NK-92 (cell line): ENCODE measurements at regions not wholly inside any gene's neighbourhood (a gene's known extent, or its start where the extent isn't known, plus 50 kb on each side); places are given as distances from the start of the nearest gene placed in this dataset.
"Not testable (repeated sequence)": the region's sequence is repeated elsewhere in the genome, so short reads cannot be mapped to it uniquely, and the experiment has no call there.

Experiments
- DNase-seq: peaks from one replicate; lab custom pipeline; 2025; ENCODE audit not compliant: unreplicated experiment; lab: John Stamatoyannopoulos, UW

DNA sequence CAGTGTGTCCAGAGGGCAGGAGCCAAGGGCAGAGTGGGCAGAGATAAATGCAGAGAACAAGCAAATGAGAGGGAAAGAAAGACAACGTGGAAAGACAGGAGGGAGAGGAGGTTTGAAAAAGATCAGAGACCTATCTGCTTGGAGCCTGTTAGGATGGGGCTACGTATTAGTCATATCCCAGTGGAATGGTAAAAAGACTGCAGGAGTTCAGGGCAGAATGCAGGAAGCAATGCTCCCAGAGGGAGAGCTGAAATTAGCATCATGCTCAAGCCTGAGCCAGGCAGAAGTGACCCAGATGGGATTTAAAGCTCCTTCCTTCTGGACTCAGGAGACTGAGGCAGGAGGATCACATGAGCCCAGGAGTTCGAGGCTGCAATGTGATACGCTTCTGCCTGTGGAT, 261.3 kb upstream of the CHRM3 start:
- DNase-seq = no peak

GRCh38 chr1:239123260-239123659, 263.1 kb upstream of the CHRM3 start:
- DNase-seq = no peak

DNA sequence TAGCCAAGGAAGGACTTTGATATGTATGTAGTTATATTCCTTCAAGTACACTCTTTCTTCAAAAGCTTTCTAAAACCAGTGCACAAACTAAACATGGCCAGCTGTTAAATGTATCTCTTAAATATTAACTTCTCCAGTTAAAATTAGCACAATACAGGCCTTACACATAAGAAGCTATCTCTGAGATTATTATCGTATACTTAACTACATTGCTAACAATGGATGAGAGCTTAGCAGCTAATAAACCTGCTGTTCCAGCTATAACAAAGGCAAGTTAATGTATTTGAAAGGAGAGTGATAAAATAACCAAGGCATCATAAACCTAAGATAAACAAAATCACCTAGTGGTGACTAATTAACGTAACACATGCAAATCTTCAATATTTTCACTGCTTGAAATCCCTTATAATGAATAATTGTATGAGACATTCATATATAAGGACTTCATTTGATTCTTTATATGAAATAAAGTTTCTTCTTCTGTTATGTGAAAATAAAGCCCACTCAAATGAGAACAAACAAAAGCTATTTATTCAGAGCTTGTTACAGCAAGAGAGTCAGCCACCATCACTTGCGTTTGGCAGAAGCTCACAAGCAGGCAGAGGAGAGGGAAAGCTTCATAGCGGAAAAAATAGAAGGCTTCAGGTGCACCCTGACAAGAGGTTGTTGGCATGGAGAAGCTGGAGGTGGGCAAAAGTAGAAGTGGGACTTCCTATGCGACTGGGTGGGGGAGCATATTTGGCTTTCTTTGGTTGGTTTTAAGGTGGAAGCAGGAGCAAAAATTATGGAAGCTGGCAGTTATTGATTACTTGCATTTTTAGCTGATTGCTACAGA, 274.1 kb upstream of the CHRM3 start:
- DNase-seq = no peak

- no peak for DNase-seq
Observed at GRCh38 chr1:239107676-239108075, 278.7 kb upstream of the CHRM3 start.

GRCh38 chr1:239106689-239107088, 279.7 kb upstream of the CHRM3 start:
- DNase-seq = not testable (repeated sequence)

DNA sequence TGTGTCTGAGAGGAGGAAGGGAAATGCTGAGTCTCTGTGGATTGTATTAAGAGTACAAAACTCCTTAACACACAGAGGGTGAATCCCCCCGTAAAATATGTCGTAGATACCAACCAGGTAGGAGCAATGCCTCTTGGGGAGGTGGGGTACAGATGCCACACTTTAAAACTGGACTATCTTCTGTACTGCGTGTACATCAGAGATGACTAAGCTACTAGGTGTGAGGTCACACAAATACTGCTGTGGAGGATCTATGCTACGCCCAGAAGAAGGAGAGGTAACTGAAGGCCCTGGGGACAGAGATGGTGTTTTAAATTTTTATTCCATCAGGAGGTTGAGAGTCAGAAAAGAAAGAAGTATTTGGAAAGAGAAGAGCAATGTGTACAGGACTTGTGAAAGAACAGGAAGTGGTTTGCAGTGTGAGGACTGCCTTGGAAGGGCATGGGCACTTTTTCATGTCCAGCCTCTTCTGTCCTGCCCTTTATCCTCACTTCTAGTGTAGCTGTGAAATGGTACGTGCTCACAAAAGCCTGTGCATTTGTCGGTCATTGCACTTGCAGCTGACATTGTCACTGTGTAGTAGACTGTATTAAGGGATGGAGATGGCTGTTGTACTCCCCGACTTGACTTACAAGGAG, 287.8 kb upstream of the CHRM3 start:
- no peak for DNase-seq

GRCh38 chr1:239091537-239091936, 294.8 kb upstream of the CHRM3 start:
- no peak for DNase-seq

DNA sequence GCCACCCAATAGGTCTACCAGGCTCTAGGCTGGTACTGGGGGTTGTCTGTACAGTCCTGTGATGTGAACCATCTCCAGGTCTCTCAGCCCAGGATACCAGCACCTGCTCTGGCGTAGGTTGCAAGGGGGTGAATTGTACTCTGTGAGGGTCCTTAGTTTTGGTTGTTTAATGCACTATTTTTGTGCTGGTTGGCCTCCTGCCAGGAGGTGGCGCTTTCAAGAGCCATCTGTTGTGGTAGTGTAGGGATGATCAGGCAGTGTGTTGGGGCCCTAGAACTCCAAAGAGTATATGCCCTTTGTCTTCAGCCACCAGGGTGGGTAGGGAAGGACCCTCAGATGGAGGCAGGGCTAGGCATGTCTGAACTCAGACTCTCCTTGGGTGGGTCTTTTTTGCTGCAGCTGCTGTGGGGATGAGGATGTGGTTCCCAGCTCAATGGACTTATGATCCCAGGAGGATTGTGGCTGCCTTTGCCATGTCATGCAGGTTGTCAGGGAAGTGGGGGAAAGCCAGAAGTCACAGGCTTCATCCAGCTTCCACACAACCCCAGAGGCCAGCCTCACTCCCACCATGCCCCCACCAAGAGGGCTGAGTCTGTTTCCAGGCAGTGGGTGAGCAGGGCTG, 301.8 kb upstream of the CHRM3 start:
- no peak for DNase-seq

GRCh38 chr1:239081947-239082346, 304.4 kb upstream of the CHRM3 start:
- not testable (repeated sequence) for DNase-seq

GRCh38 chr1:239067480-239067879, 318.9 kb upstream of the CHRM3 start:
- no peak for DNase-seq

DNA sequence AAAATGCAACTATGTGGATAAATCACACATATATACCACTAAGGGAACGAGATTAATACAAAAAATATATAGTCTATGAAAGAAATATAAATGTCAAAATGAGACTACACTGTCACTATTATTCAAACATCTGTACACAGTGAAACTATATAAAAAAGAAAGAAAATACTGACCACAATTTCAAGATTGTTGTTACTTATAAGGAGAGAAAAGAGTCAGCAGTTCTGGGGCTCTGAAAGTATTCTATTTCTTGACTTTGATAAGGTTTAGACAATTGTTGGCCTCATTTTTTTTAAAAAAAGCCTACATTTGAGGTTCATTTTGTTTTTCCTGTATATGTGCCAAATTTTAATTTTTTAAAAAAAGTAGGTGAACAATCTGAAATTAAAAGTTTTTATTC, 319.3 kb upstream of the CHRM3 start:
- no peak for DNase-seq

GRCh38 chr1:239061770-239062169, 324.6 kb upstream of the CHRM3 start:
- DNase-seq = no peak

GRCh38 chr1:239058190-239058589, 328.2 kb upstream of the CHRM3 start:
- DNase-seq = no peak

DNA sequence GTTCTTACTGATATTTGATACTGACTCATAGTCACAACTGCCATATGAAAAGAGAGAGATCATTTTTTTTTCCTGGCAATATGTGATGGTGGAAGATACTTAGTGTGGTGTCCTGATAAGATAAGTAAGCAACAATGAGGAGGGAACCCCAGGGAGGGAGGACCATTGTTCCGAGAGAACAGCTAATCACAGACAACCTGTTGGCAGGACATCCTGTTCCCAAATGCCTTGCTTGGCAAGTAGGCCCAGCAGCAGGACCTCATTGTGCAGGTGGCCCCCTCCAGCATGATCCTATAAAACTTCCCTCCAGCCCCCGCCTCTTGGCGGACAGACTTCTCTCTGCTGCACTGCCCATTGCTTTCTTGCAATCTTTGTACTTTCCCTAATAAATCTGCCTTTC, 329.4 kb upstream of the CHRM3 start:
- no peak for DNase-seq

DNA sequence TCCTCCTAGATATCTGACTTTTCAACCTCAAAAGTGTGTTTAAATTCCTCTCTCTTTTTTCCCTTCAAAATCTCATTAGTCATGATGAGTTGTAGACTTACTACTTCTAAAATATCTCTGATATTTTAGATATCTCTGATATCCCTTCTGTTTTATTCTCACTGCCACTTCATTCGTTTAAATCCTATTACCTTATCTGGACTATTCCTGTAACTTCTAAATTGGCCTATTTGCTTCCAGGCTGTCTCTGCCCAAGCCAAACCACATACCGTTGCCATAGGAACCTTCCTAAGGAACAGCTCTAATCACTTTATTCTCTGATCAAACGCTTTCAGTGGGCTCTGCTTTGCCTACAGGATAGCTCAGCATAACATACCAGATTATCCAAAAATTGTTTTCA, 333.1 kb upstream of the CHRM3 start:
- no peak for DNase-seq

DNA sequence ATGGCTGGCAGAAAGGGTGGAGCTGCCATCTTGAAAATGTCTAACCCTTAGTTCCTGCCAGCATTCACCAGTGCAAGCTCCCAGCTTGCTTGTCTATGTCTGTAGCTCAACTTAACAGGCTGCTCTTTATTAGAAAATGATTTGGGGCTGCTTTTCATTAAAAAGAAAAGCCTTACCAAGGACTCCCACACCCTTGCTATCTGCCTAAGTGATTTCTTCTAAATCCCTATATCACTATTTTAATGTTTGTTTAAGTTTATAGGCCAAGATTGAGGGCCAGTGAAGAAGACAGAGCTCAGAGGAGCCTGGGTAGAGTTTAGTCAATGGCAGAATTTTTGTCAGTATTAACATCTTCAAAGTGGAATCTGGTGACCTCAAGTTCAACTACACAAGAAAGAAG, 336.8 kb upstream of the CHRM3 start:
- DNase-seq = no peak

DNA sequence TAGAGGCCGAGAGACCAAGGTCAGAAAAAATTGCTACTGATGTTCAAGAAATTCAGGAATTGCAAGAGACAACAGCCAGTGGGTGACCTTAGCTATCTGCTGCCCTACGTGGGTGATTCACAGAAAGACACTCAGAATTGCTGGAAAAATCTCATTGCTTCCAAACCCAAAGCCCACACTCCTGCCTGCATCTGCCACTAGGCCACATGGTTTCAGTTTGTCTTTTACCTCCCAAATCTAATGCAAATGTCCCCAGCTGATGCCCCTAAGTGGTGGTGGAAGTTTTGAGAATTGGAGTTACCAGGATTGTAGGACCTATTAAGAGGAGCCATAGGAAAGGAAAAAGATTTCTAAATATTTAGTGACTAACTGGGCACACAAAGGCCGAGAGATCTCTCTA, 341.5 kb upstream of the CHRM3 start:
- no peak for DNase-seq

- DNase-seq = no peak
Observed at GRCh38 chr1:239040523-239040922, 345.8 kb upstream of the CHRM3 start.

- DNase-seq = no peak
Observed at GRCh38 chr1:239031310-239031709, 355.1 kb upstream of the CHRM3 start.

- DNase-seq = no peak
Observed at GRCh38 chr1:239025997-239026694, 360.2 kb upstream of the CHRM3 start.

GRCh38 chr1:239025223-239025622, 361.1 kb upstream of the CHRM3 start:
- no peak for DNase-seq
